SU-DHL-6 (cell line): ENCODE measurements at regions not wholly inside any gene's neighbourhood (a gene's known extent, or its start where the extent isn't known, plus 50 kb on each side); places are given as distances from the start of the nearest gene placed in this dataset.

Source experiments
- EZH2phosphoT487 ChIP-seq: fragments of 200-600 bp; sonication (generic), shearing (Covaris generic); conservative IDR thresholded peaks from 2 replicates; pipeline ENCODE4 v1.6.1; 2018; ENCODE audit warnings: mild to moderate bottlenecking, antibody characterized with exemption, low read length, moderate library complexity, mixed read lengths
- TF ChIP-seq, protein P1 (sequence below): fragments of 200-600 bp; sonication (generic); IDR thresholded peaks from one replicate; pipeline ENCODE4 v1.5.1; 2017; ENCODE audit warnings: antibody characterized with exemption, mild to moderate bottlenecking, low read length, moderate library complexity; ENCODE audit not compliant: insufficient read depth, poor library complexity, severe bottlenecking

DNA sequence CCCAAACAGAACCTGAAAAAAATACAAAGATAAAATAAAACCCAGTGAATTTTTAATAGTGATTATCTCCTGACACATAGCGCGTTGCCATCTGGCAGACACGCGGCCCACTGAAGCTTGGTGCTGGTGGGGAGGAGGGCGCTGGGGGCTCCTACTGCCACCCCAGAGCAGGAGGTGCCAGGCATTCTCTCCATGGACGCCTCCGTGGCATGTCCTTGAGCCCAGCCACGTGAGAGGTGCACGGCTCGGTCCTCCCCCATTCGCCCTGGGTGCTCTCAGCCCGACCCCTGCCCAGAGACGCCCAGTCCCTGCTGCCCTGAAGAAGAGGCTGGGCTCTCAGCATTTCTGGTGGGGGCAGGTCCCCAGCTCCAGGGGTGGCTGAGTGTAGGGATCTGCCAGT lies 142.2 kb upstream of the GSE1 start:
- TF ChIP-seq, protein P1, sequence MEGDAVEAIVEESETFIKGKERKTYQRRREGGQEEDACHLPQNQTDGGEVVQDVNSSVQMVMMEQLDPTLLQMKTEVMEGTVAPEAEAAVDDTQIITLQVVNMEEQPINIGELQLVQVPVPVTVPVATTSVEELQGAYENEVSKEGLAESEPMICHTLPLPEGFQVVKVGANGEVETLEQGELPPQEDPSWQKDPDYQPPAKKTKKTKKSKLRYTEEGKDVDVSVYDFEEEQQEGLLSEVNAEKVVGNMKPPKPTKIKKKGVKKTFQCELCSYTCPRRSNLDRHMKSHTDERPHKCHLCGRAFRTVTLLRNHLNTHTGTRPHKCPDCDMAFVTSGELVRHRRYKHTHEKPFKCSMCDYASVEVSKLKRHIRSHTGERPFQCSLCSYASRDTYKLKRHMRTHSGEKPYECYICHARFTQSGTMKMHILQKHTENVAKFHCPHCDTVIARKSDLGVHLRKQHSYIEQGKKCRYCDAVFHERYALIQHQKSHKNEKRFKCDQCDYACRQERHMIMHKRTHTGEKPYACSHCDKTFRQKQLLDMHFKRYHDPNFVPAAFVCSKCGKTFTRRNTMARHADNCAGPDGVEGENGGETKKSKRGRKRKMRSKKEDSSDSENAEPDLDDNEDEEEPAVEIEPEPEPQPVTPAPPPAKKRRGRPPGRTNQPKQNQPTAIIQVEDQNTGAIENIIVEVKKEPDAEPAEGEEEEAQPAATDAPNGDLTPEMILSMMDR = no peak
- TF ChIP-seq EZH2phosphoT487 = no peak
